ENCODE measurements at regions not wholly inside any gene's neighbourhood (a gene's known extent, or its start where the extent isn't known, plus 50 kb on each side); places are given as distances from the start of the nearest gene placed in this dataset.

DNA sequence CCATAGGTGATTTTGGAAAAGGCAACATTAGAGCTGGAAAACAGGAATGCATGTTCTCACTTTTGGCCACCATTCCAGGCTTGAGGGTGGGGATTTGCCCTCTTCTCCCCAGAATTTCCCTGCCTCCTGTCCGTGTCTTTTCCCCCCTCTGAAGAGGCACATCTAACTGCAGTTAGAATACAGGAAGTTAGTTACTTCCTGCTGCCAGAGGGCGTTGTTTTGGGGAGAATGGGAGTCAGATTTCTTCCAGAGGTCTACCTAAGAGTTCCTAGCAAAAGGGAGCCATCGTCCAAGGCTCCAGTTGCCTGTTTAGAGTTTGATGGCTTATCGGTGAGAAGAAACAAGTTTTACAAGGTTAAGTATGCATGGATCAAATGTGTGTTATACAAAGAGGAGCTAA is 112.8 kb upstream of the IGF1 start:
- no peak for DNase-seq (ENCODE audit: low read depth)
- no peak overlapping the region for H3K4me3 ChIP-seq (ENCODE audit: low read depth, low read length)
- TF ChIP-seq, protein P1, sequence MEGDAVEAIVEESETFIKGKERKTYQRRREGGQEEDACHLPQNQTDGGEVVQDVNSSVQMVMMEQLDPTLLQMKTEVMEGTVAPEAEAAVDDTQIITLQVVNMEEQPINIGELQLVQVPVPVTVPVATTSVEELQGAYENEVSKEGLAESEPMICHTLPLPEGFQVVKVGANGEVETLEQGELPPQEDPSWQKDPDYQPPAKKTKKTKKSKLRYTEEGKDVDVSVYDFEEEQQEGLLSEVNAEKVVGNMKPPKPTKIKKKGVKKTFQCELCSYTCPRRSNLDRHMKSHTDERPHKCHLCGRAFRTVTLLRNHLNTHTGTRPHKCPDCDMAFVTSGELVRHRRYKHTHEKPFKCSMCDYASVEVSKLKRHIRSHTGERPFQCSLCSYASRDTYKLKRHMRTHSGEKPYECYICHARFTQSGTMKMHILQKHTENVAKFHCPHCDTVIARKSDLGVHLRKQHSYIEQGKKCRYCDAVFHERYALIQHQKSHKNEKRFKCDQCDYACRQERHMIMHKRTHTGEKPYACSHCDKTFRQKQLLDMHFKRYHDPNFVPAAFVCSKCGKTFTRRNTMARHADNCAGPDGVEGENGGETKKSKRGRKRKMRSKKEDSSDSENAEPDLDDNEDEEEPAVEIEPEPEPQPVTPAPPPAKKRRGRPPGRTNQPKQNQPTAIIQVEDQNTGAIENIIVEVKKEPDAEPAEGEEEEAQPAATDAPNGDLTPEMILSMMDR (IDR thresholded peaks at IDR 0.05; ENCODE audit: low read depth, low read length, missing control alignments), result no peak

DNA sequence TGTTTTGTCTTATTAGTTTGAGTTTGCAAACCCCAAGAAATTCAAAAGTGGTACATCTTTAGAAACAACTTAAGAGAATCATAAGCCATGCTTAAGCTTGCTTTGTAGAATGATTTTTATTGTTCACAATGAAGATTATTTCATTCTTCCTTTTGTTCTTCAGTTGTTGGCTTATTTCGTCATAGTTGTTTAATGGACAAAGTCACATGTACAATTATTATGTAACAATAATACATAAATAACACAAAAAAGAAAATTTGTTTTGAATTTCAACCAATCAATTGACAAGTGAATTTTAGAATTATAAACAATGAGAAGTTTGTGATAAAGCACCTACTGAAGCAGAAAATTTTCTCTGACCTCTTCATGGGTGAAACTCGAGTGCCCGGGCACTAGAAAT is 111.8 kb upstream of the IGF1 start:
- TF ChIP-seq, protein P1 (IDR thresholded peaks at IDR 0.05; ENCODE audit: low read depth, low read length, missing control alignments), result no peak
- no peak for DNase-seq (ENCODE audit: low read depth)
- no peak overlapping the region for H3K4me3 ChIP-seq (ENCODE audit: low read depth, low read length)

DNA sequence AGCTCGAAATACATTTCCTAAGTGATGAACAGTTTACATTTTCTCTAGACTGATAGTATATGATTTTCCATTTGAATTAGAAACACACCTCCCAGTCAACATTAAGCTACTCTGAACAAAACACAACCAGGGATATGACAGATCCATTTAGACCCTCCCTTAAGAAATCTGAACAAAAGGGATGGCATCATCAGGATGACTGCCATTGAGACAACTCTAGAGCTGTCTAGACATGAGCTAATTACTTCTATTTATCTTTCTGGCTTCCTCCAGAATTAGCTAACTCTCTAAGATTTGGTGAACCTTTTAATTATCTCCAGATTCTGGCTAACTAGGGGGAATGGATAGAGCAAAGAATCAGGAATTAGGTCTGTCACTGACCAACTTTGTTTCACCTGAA is 92.9 kb upstream of the IGF1 start:
- no peak overlapping the region for H3K4me3 ChIP-seq (ENCODE audit: low read depth, low read length)
- TF ChIP-seq, protein P1 (IDR thresholded peaks at IDR 0.05; ENCODE audit: low read depth, low read length, missing control alignments), result no peak
- no peak for DNase-seq (ENCODE audit: low read depth)

DNA sequence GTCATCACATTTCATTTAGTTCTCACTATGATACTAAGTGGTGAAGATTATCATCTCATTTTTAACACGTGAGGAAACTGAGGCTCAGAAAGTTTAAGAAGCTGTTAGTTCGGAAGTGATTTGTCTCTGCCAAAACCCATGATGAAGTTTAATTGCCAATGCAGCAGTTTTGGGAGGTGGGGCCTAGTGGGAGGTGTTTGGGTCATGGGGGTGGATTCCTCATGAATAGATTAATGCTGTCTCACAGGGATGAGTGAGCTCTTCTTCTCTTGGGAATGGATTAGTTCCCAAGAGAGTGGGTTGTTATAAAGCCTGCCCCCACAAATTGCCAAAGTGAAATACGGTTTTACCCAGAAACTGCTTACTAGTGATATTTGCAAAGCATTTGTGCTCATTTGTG is 91.5 kb upstream of the IGF1 start:
- no peak overlapping the region for H3K4me3 ChIP-seq (ENCODE audit: low read depth, low read length)
- TF ChIP-seq, protein P1 (IDR thresholded peaks at IDR 0.05; ENCODE audit: low read depth, low read length, missing control alignments), result no peak
- no peak for DNase-seq (ENCODE audit: low read depth)

GRCh38 chr12:102570256-102570655 is 89.9 kb upstream of the IGF1 start:
- no peak for DNase-seq (ENCODE audit: low read depth)
- TF ChIP-seq, protein P1 (IDR thresholded peaks at IDR 0.05; ENCODE audit: low read depth, low read length, missing control alignments), result no peak
- no peak overlapping the region for H3K4me3 ChIP-seq (ENCODE audit: low read depth, low read length)

GRCh38 chr12:102569803-102570202 is 89.4 kb upstream of the IGF1 start:
- no peak overlapping the region for H3K4me3 ChIP-seq (ENCODE audit: low read depth, low read length)
- DNase-seq (ENCODE audit: low read depth), result no peak
- TF ChIP-seq, protein P1 (IDR thresholded peaks at IDR 0.05; ENCODE audit: low read depth, low read length, missing control alignments), result no peak

DNA sequence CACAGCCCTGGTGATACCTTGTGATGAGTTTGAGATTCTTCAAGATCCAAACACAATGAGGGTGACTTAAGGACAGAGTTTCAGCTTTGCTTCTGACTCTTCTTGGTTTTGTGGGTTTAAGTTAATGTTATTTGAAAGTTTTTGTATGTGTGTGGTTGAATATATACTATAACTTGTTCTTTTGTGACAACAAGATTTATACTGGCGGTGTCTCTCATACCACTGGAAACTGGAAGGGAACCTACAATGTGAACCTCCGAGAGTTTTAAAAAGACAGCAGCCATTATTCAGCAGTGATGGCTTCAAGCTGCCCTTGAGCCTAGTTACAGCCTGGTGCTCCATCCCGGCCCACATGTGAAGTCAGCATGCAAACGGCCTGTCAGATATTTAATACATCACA is 87.9 kb upstream of the IGF1 start:
- no peak for DNase-seq (ENCODE audit: low read depth)
- TF ChIP-seq, protein P1 (IDR thresholded peaks at IDR 0.05; ENCODE audit: low read depth, low read length, missing control alignments), result no peak
- no peak overlapping the region for H3K4me3 ChIP-seq (ENCODE audit: low read depth, low read length)
